ENCODE measurements at regions not wholly inside any gene's neighbourhood (a gene's known extent, or its start where the extent isn't known, plus 50 kb on each side); places are given as distances from the start of the nearest gene placed in this dataset.

DNA sequence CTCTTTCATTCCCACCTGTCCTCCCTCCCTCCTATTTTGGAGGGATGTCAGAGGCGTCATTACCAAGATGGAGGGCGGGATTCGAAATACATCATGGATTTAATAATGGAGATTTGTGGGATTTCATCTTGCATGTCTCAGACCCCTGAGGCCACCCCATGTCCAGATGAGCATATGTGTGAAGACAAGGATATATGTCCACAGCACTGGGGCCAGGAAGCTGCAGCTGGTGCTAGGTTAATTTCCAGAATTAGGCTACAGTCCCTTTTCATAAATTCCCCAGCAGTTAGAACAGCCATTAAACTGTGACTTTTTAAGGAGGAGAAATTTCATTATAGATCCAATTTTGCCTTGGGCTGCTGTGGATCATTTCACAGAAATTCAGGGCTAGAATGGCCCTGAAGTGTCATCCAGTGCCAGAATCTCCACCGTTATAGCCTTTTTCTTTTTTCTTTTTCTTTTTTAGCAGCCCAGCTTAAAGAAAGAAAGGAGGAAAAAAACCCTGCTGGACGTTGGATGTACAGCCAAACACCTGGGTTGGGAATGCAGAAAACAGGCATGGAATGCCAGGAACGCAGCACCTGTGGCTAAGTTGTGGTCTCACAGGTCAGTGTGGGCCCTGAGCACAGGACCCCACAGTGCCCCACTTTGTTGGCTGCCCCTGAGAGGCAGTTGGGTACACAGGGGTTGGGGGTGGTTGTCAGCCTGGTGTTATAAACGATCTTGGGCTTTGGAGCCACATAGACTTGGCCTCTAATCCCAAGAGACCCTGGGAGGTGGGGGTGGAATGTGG is 50.2 kb upstream of the CXCL14 start:
- Histone ChIP-seq H3K4me1 (ENCODE audit: control insufficient read depth in 3 of 3, insufficient read depth in 3 of 3, low read length in 3 of 3) (peaks cover 0 to 3% (median 0%) of the 10 kb centered on the region in 3 donors), H3K4me3 (ENCODE audit: low read length in 3 of 3) (no peak overlapping the region), H3K9ac (ENCODE audit: low read depth in 1 of 3, low read length in 3 of 3) (no peak overlapping the region), H3K36me3 (ENCODE audit: control insufficient read depth in 3 of 3, insufficient read depth in 3 of 3, low read length in 3 of 3) (no peaks in the 10 kb centered on the region), H3K27me3 (ENCODE audit: control insufficient read depth in 3 of 3, insufficient read depth in 3 of 3, low read length in 3 of 3) (no peaks in the 10 kb centered on the region), H3K9me3 (ENCODE audit: control insufficient read depth in 3 of 3, low read length in 3 of 3) (no peaks in the 10 kb centered on the region), H3K27ac (ENCODE audit: low read depth, low read length) (no peak overlapping the region)

Measured in skeletal muscle tissue (tissue), 3 donors.